ENCODE measurements at regions not wholly inside any gene's neighbourhood (a gene's known extent, or its start where the extent isn't known, plus 50 kb on each side); places are given as distances from the start of the nearest gene placed in this dataset.

- H3K4me3 Mint-ChIP-seq, result no peak overlapping the region
- Histone ChIP-seq H2AFZ (replicated peaks) (peak overlapping the region; percentile 72), H3K79me2 (ENCODE audit: low read depth) (no peaks in the 10 kb centered on the region), H3K36me3 (no peaks in the 10 kb centered on the region), H3K9me3 (ENCODE audit: low read depth) (no peaks in the 10 kb centered on the region), H3K9ac (no peak overlapping the region), H3F3A (ENCODE audit: low read depth) (no peaks in the 10 kb centered on the region), H3K4me3 (no peak overlapping the region), H3K4me2 (no peak overlapping the region), H4K20me1 (ENCODE audit: low read depth) (no peaks in the 10 kb centered on the region), H3K27ac (no peak overlapping the region), H3K4me1 (no peaks in the 10 kb centered on the region), H3K27me3 (no peaks in the 10 kb centered on the region)
- no peak for TF ChIP-seq EZH2 (IDR thresholded peaks at IDR 0.05)
- no peak for TF ChIP-seq CTCF (IDR thresholded peaks at IDR 0.05)
- TF ChIP-seq EZH2phosphoT487 (IDR thresholded peaks at IDR 0.05), result no peak
- H3K36me3 Mint-ChIP-seq, result no peaks in the 10 kb centered on the region
- H3K27me3 Mint-ChIP-seq (ENCODE audit: insufficient read depth, low read depth), result no peaks in the 10 kb centered on the region
- H3K4me1 Mint-ChIP-seq, result no peaks in the 10 kb centered on the region
- DNase-seq (ENCODE audit: low spot score), result no peak
- no peak overlapping the region for H3K27ac Mint-ChIP-seq
- peaks cover 2% of the 10 kb centered on the region for H3K9me3 Mint-ChIP-seq
Observed at GRCh38 chr18:67072791-67073190, 443.7 kb downstream of the DSEL start.

GRCh38 chr18:67068608-67069007 lies 447.9 kb downstream of the DSEL start:
- Histone ChIP-seq H3K4me1 (no peaks in the 10 kb centered on the region), H3K79me2 (ENCODE audit: low read depth) (no peaks in the 10 kb centered on the region), H4K20me1 (ENCODE audit: low read depth) (no peaks in the 10 kb centered on the region), H3K36me3 (no peaks in the 10 kb centered on the region), H3K9me3 (ENCODE audit: low read depth) (no peaks in the 10 kb centered on the region), H2AFZ (replicated peaks) (no peak overlapping the region), H3F3A (ENCODE audit: low read depth) (no peaks in the 10 kb centered on the region), H3K4me3 (no peak overlapping the region), H3K27me3 (no peaks in the 10 kb centered on the region), H3K4me2 (no peak overlapping the region), H3K27ac (no peak overlapping the region), H3K9ac (no peak overlapping the region)
- DNase-seq (ENCODE audit: low spot score), result no peak
- Mint-ChIP-seq H3K27me3 (ENCODE audit: insufficient read depth, low read depth) (no peaks in the 10 kb centered on the region), H3K4me3 (no peak overlapping the region), H3K27ac (no peak overlapping the region), H3K36me3 (no peaks in the 10 kb centered on the region), H3K4me1 (no peaks in the 10 kb centered on the region), H3K9me3 (peaks cover 2% of the 10 kb centered on the region)
- TF ChIP-seq EZH2 (IDR thresholded peaks at IDR 0.05) (no peak), EZH2phosphoT487 (IDR thresholded peaks at IDR 0.05) (no peak), CTCF (IDR thresholded peaks at IDR 0.05) (no peak)

- no peak overlapping the region for H3K4me2 ChIP-seq
- H3F3A ChIP-seq (ENCODE audit: low read depth), result no peaks in the 10 kb centered on the region
- H3K4me3 Mint-ChIP-seq, result no peak overlapping the region
- no peaks in the 10 kb centered on the region for H3K4me1 ChIP-seq
- no peaks in the 10 kb centered on the region for H3K9me3 ChIP-seq (ENCODE audit: low read depth)
- H3K9me3 Mint-ChIP-seq, result no peaks in the 10 kb centered on the region
- no peaks in the 10 kb centered on the region for H4K20me1 ChIP-seq (ENCODE audit: low read depth)
- H3K36me3 Mint-ChIP-seq, result no peaks in the 10 kb centered on the region
- peaks cover 2% of the 10 kb centered on the region for H3K27me3 Mint-ChIP-seq (ENCODE audit: insufficient read depth, low read depth)
- no peak for DNase-seq (ENCODE audit: low spot score)
- H3K79me2 ChIP-seq (ENCODE audit: low read depth), result no peaks in the 10 kb centered on the region
- H3K36me3 ChIP-seq, result no peaks in the 10 kb centered on the region
- no peak overlapping the region for H3K9ac ChIP-seq
- no peak overlapping the region for H3K27ac Mint-ChIP-seq
- H3K4me3 ChIP-seq, result no peak overlapping the region
- H3K27ac ChIP-seq, result no peak overlapping the region
- H3K4me1 Mint-ChIP-seq, result no peaks in the 10 kb centered on the region
- no peak overlapping the region for H2AFZ ChIP-seq (replicated peaks)
- H3K27me3 ChIP-seq, result no peaks in the 10 kb centered on the region
- TF ChIP-seq EZH2phosphoT487 (IDR thresholded peaks at IDR 0.05) (no peak), EZH2 (IDR thresholded peaks at IDR 0.05) (no peak), CTCF (IDR thresholded peaks at IDR 0.05) (no peak)
Observed at GRCh38 chr18:67047334-67047733, 443.4 kb upstream of the CDH19 start.

- no peak overlapping the region for H2AFZ ChIP-seq (replicated peaks)
- no peaks in the 10 kb centered on the region for H3K9me3 ChIP-seq (ENCODE audit: low read depth)
- no peak for TF ChIP-seq CTCF (IDR thresholded peaks at IDR 0.05)
- H3K4me2 ChIP-seq, result no peak overlapping the region
- H4K20me1 ChIP-seq (ENCODE audit: low read depth), result no peaks in the 10 kb centered on the region
- H3F3A ChIP-seq (ENCODE audit: low read depth), result no peaks in the 10 kb centered on the region
- H3K4me3 ChIP-seq, result no peak overlapping the region
- no peaks in the 10 kb centered on the region for H3K36me3 Mint-ChIP-seq
- no peaks in the 10 kb centered on the region for H3K79me2 ChIP-seq (ENCODE audit: low read depth)
- no peaks in the 10 kb centered on the region for H3K27me3 ChIP-seq
- peaks cover 5% of the 10 kb centered on the region for H3K4me1 Mint-ChIP-seq
- H3K27me3 Mint-ChIP-seq (ENCODE audit: insufficient read depth, low read depth), result peaks cover 2% of the 10 kb centered on the region
- no peak overlapping the region for H3K9ac ChIP-seq
- H3K4me3 Mint-ChIP-seq, result no peak overlapping the region
- H3K9me3 Mint-ChIP-seq, result no peaks in the 10 kb centered on the region
- no peak overlapping the region for H3K27ac ChIP-seq
- no peaks in the 10 kb centered on the region for H3K36me3 ChIP-seq
- H3K27ac Mint-ChIP-seq, result no peak overlapping the region
- no peak for DNase-seq (ENCODE audit: low spot score)
- peaks cover 8% of the 10 kb centered on the region for H3K4me1 ChIP-seq
Observed at GRCh38 chr18:67043276-67043675, 439.4 kb upstream of the CDH19 start.
